HepG2 (cell line): ENCODE measurements at regions not wholly inside any gene's neighbourhood (a gene's known extent, or its start where the extent isn't known, plus 50 kb on each side); places are given as distances from the start of the nearest gene placed in this dataset.

Experiments
- BRD4 ChIP-seq: sonication (generic); formaldehyde crosslinking; IDR thresholded peaks from 2 replicates; pipeline ENCODE4 v1.4.0; 2020; ENCODE audit warnings: missing genetic modification reagents
- CBFB ChIP-seq: sonication (generic); formaldehyde crosslinking; IDR thresholded peaks from 2 replicates; pipeline ENCODE4 v1.4.0; 2020; ENCODE audit warnings: missing genetic modification reagents
- DRAP1 ChIP-seq: IDR thresholded peaks from 2 replicates; pipeline ENCODE4 v1.6.1; 2016; ENCODE audit warnings: missing genetic modification reagents, missing compliant biosample characterization
- HES4 ChIP-seq: sonication (generic); formaldehyde crosslinking; IDR thresholded peaks from 2 replicates; pipeline ENCODE4 v1.9.0; 2021; ENCODE audit warnings: mild to moderate bottlenecking, missing genetic modification reagents, borderline replicate concordance
- HNRNPLL ChIP-seq: fragments of 200-400 bp; formaldehyde crosslinking; IDR thresholded peaks from 2 replicates; pipeline ENCODE4 v1.6.1; 2017; ENCODE audit warnings: mild to moderate bottlenecking, low read depth, low read length; ENCODE audit not compliant: poor library complexity, severe bottlenecking
- KIAA2018 ChIP-seq: sonication (generic); formaldehyde crosslinking; IDR thresholded peaks from 2 replicates; pipeline ENCODE4 v1.5.0; 2020; ENCODE audit warnings: mild to moderate bottlenecking, missing genetic modification reagents, borderline replicate concordance
- KLF11 ChIP-seq: IDR thresholded peaks from 2 replicates; pipeline ENCODE4 v1.6.1; 2016; ENCODE audit warnings: missing compliant biosample characterization
- MATR3 ChIP-seq: sonication (generic); formaldehyde crosslinking; IDR thresholded peaks from 2 replicates; pipeline ENCODE4 v1.4.0; 2020; ENCODE audit warnings: missing genetic modification reagents
- MTA1 ChIP-seq: sonication (generic); formaldehyde crosslinking; IDR thresholded peaks from 2 replicates; pipeline ENCODE4 v1.4.0; 2020; ENCODE audit warnings: missing genetic modification reagents, mild to moderate bottlenecking, borderline replicate concordance
- TEF ChIP-seq: sonication (generic); formaldehyde crosslinking; IDR thresholded peaks from 2 replicates; pipeline ENCODE4 v1.5.0; 2020; ENCODE audit warnings: missing genetic modification reagents
- TMF1 ChIP-seq: sonication (generic); formaldehyde crosslinking; IDR thresholded peaks from 2 replicates; pipeline ENCODE4 v1.8.1; 2022; ENCODE audit warnings: low read depth, missing genetic modification reagents
- ZFP91 ChIP-seq: sonication (generic); formaldehyde crosslinking; IDR thresholded peaks from 2 replicates; pipeline ENCODE4 v1.9.0; 2022; ENCODE audit warnings: missing genetic modification reagents, mild to moderate bottlenecking, borderline replicate concordance
- ZNF180 ChIP-seq: sonication (generic); formaldehyde crosslinking; IDR thresholded peaks from 2 replicates; pipeline ENCODE4 v1.4.0; 2020; ENCODE audit warnings: low read depth, missing genetic modification reagents, borderline replicate concordance
- ZNF280B ChIP-seq: sonication (generic); formaldehyde crosslinking; IDR thresholded peaks from 2 replicates; pipeline ENCODE4 v1.5.0; 2020; ENCODE audit warnings: missing genetic modification reagents, mild to moderate bottlenecking, borderline replicate concordance
- ZNF333 ChIP-seq: sonication (generic); formaldehyde crosslinking; IDR thresholded peaks from 2 replicates; pipeline ENCODE4 v1.4.0; 2020; ENCODE audit warnings: mild to moderate bottlenecking, missing genetic modification reagents, borderline replicate concordance
- ZNF484 ChIP-seq: sonication (generic); formaldehyde crosslinking; IDR thresholded peaks from 2 replicates; pipeline ENCODE4 v1.5.1; 2020; ENCODE audit warnings: mild to moderate bottlenecking, low read depth, missing genetic modification reagents, borderline replicate concordance
- ZNF552 ChIP-seq: sonication (generic); formaldehyde crosslinking; IDR thresholded peaks from 2 replicates; pipeline ENCODE4 v1.9.0; 2022; ENCODE audit warnings: missing genetic modification reagents, mild to moderate bottlenecking, borderline replicate concordance

- TF ChIP-seq ZNF484 (CRISPR knock-in tag) (no peak), HNRNPLL (no peak), TEF (CRISPR knock-in tag) (no peak), HES4 (CRISPR knock-in tag) (no peak), CBFB (CRISPR knock-in tag) (no peak), ZNF552 (no peak), ZFP91 (CRISPR knock-in tag) (no peak), BRD4 (CRISPR knock-in tag) (no peak), ZNF280B (CRISPR knock-in tag) (no peak), MATR3 (CRISPR knock-in tag) (no peak), ZNF180 (CRISPR knock-in tag) (no peak), MTA1 (CRISPR knock-in tag) (no peak), KIAA2018 (no peak), TMF1 (CRISPR knock-in tag) (no peak), KLF11 (CRISPR knock-in tag) (no peak), ZNF333 (CRISPR knock-in tag) (no peak), DRAP1 (CRISPR knock-in tag) (no peak)
These were observed 121.5 kb upstream of the NUDT6 start (continued) for GRCh38 chr4:123043793-123044425.
